Trophoblast cell (in vitro differentiated cells and primary cell): ENCODE measurements at regions not wholly inside any gene's neighbourhood (a gene's known extent, or its start where the extent isn't known, plus 50 kb on each side); places are given as distances from the start of the nearest gene placed in this dataset.

ENCODE experiments used
- DNase-seq, 2 donors: peaks; one replicate each; pipeline ENCODE4 v3.0.0-alpha.2; 2016
- H2AFZ ChIP-seq: 2 replicates; pipeline ENCODE4 v1.6.1; 2013; ENCODE audit warnings: low read length, moderate library complexity, mild to moderate bottlenecking; ENCODE audit not compliant: insufficient read depth, poor library complexity
- H2AK5ac ChIP-seq: 2 replicates; pipeline ENCODE4 v1.6.1; 2013; ENCODE audit warnings: mild to moderate bottlenecking, low read length
- H2BK120ac ChIP-seq: 2 replicates; pipeline ENCODE4 v1.6.1; 2013; ENCODE audit warnings: low read length, mild to moderate bottlenecking, moderate library complexity; ENCODE audit not compliant: insufficient read depth, poor library complexity
- H2BK12ac ChIP-seq: 2 replicates; pipeline ENCODE4 v1.6.1; 2013; ENCODE audit warnings: mild to moderate bottlenecking, low read length, moderate library complexity
- H2BK5ac ChIP-seq: 2 replicates; pipeline ENCODE4 v1.6.1; 2013; ENCODE audit warnings: low read length, low read depth, moderate library complexity, mild to moderate bottlenecking; ENCODE audit not compliant: poor library complexity
- H3K14ac ChIP-seq: 2 replicates; pipeline ENCODE4 v1.6.1; 2013; ENCODE audit warnings: mild to moderate bottlenecking, low read length
- H3K18ac ChIP-seq: 2 replicates; pipeline ENCODE4 v1.6.1; 2013; ENCODE audit warnings: mild to moderate bottlenecking, low read length
- H3K23ac ChIP-seq: 2 replicates; pipeline ENCODE4 v1.6.1; 2013; ENCODE audit warnings: low read length
- H3K27ac ChIP-seq: 2 replicates; pipeline ENCODE4 v1.5.1; 2013; ENCODE audit warnings: low read depth, mild to moderate bottlenecking, inconsistent platforms, low read length, moderate library complexity
- H3K27me3 ChIP-seq: 2 replicates; pipeline ENCODE4 v1.6.1; 2013; ENCODE audit warnings: inconsistent platforms, mild to moderate bottlenecking, low read length, moderate library complexity; ENCODE audit not compliant: insufficient read depth
- H3K36me3 ChIP-seq, 2 experiments: 1 replicate in 1 of 2; 2 replicates in 1 of 2; pipeline ENCODE4 v1.6.1; 2013; ENCODE audit warnings: low read length in 2 of 2, mild to moderate bottlenecking in 2 of 2, moderate library complexity in 1 of 2; ENCODE audit not compliant: insufficient read depth in 2 of 2, control insufficient read depth in 1 of 2
- H3K4ac ChIP-seq: 2 replicates; pipeline ENCODE4 v1.6.1; 2013; ENCODE audit warnings: low read depth, mild to moderate bottlenecking, low read length, moderate library complexity
- H3K4me1 ChIP-seq, 2 experiments: 1 replicate in 1 of 2; 2 replicates in 1 of 2; pipeline ENCODE4 v1.6.1; 2013; ENCODE audit warnings: low read length in 2 of 2, mild to moderate bottlenecking in 2 of 2, moderate library complexity in 1 of 2; ENCODE audit not compliant: insufficient read depth in 2 of 2, control insufficient read depth in 1 of 2
- H3K4me2 ChIP-seq: 2 replicates; pipeline ENCODE4 v1.6.1; 2013; ENCODE audit warnings: inconsistent platforms, mild to moderate bottlenecking, low read length, moderate library complexity
- H3K4me3 ChIP-seq: 2 replicates; pipeline ENCODE4 v1.5.1; 2013; ENCODE audit warnings: mild to moderate bottlenecking, low read depth, low read length, inconsistent platforms
- H3K79me1 ChIP-seq: one replicate; pipeline ENCODE4 v1.6.1; 2013; ENCODE audit warnings: low read length
- H3K79me2 ChIP-seq: 2 replicates; pipeline ENCODE4 v1.6.1; 2013; ENCODE audit warnings: low read length, mild to moderate bottlenecking; ENCODE audit not compliant: control insufficient read depth, insufficient read depth, poor library complexity
- H3K9ac ChIP-seq: 2 replicates; pipeline ENCODE4 v1.6.1; 2013; ENCODE audit warnings: mild to moderate bottlenecking, low read length
- H3K9me3 ChIP-seq: 2 replicates; pipeline ENCODE4 v1.6.1; 2013; ENCODE audit warnings: low read depth, mild to moderate bottlenecking, control low read depth, inconsistent platforms, low read length; ENCODE audit not compliant: insufficient read depth
- H4K12ac ChIP-seq: 2 replicates; pipeline ENCODE4 v1.6.1; 2013; ENCODE audit warnings: low read depth, mild to moderate bottlenecking, low read length, moderate library complexity
- H4K8ac ChIP-seq: 2 replicates; pipeline ENCODE4 v1.6.1; 2013; ENCODE audit warnings: low read depth, mild to moderate bottlenecking, low read length, moderate library complexity
- H4K91ac ChIP-seq: one replicate; pipeline ENCODE4 v1.6.1; 2013; ENCODE audit warnings: low read depth, mild to moderate bottlenecking, low read length, moderate library complexity
- WGBS: extraction: QIAGEN DNeasy Blood & Tissue Kit; methylation state at CpG from one replicate; pipeline ENCODE4 v1.1.7; 2013; ENCODE audit warnings: missing lambda C conversion rate; ENCODE audit not compliant: insufficient read length, insufficient coverage; ENCODE audit errors: extremely low coverage; 5-methylcytosine and 5-hydroxymethylcytosine counted together

GRCh38 chr20:40617594-40617993 lies 71.4 kb downstream of the MAFB start:
- no peaks in the 10 kb centered on the region for H3K79me1 ChIP-seq
- no peak overlapping the region for H2BK120ac ChIP-seq
- no peaks in the 10 kb centered on the region for H3K36me3 ChIP-seq
- H3K4me2 ChIP-seq: no peak overlapping the region
- no peaks in the 10 kb centered on the region for H3K9me3 ChIP-seq
- no peak overlapping the region for H2AK5ac ChIP-seq
- no peak for DNase-seq
- H3K14ac ChIP-seq: no peak overlapping the region
- no peak overlapping the region for H4K8ac ChIP-seq
- H3K79me2 ChIP-seq: no peaks in the 10 kb centered on the region
- no peak overlapping the region for H3K18ac ChIP-seq
- no peak overlapping the region for H3K23ac ChIP-seq
- WGBS: no CpG with 5 or more reads among the region's 6 CpGs
- H2BK5ac ChIP-seq: no peak overlapping the region
- no peaks in the 10 kb centered on the region for H3K27me3 ChIP-seq
- no peak overlapping the region for H3K4me3 ChIP-seq
- H4K12ac ChIP-seq: no peak overlapping the region
- no peak overlapping the region for H4K91ac ChIP-seq
- no peak overlapping the region for H3K4ac ChIP-seq
- H2AFZ ChIP-seq: no peak overlapping the region
- H3K9ac ChIP-seq: no peak overlapping the region
- no peaks in the 10 kb centered on the region for H3K4me1 ChIP-seq
- H3K27ac ChIP-seq: no peak overlapping the region
- no peak overlapping the region for H2BK12ac ChIP-seq

GRCh38 chr20:40612837-40613236 lies 76.2 kb downstream of the MAFB start:
- no peak overlapping the region for H3K4ac ChIP-seq

GRCh38 chr20:40612247-40612646 lies 76.8 kb downstream of the MAFB start:
- Histone ChIP-seq H3K23ac (no peak overlapping the region), H4K12ac (no peak overlapping the region), H3K9ac (no peak overlapping the region), H3K36me3 (no peaks in the 10 kb centered on the region), H2BK12ac (no peak overlapping the region), H3K4me3 (no peak overlapping the region), H3K4ac (no peak overlapping the region), H3K27ac (no peak overlapping the region), H2BK5ac (no peak overlapping the region), H3K4me2 (no peak overlapping the region), H2BK120ac (no peak overlapping the region), H2AFZ (no peak overlapping the region), H3K79me2 (no peaks in the 10 kb centered on the region), H2AK5ac (no peak overlapping the region), H4K91ac (no peak overlapping the region), H3K18ac (no peak overlapping the region), H4K8ac (no peak overlapping the region), H3K79me1 (no peaks in the 10 kb centered on the region), H3K27me3 (no peaks in the 10 kb centered on the region), H3K4me1 (no peaks in the 10 kb centered on the region), H3K14ac (no peak overlapping the region), H3K9me3 (no peaks in the 10 kb centered on the region)
- DNase-seq: no peak
- WGBS: no CpG with 5 or more reads among the region's 4 CpGs

More at GRCh38 chr20:40612837-40613236, 76.2 kb downstream of the MAFB start:
- Histone ChIP-seq H3K23ac (no peak overlapping the region), H2AFZ (no peak overlapping the region), H2BK120ac (no peak overlapping the region), H2BK12ac (no peak overlapping the region), H3K79me1 (no peaks in the 10 kb centered on the region), H3K27me3 (no peaks in the 10 kb centered on the region), H4K12ac (no peak overlapping the region), H2AK5ac (no peak overlapping the region), H2BK5ac (no peak overlapping the region), H4K91ac (no peak overlapping the region), H3K4me1 (no peaks in the 10 kb centered on the region), H3K79me2 (no peaks in the 10 kb centered on the region), H3K18ac (no peak overlapping the region), H3K9ac (no peak overlapping the region), H3K36me3 (no peaks in the 10 kb centered on the region), H4K8ac (no peak overlapping the region), H3K9me3 (no peaks in the 10 kb centered on the region), H3K27ac (no peak overlapping the region), H3K4me3 (no peak overlapping the region), H3K14ac (no peak overlapping the region), H3K4me2 (no peak overlapping the region)
- no peak for DNase-seq

DNA sequence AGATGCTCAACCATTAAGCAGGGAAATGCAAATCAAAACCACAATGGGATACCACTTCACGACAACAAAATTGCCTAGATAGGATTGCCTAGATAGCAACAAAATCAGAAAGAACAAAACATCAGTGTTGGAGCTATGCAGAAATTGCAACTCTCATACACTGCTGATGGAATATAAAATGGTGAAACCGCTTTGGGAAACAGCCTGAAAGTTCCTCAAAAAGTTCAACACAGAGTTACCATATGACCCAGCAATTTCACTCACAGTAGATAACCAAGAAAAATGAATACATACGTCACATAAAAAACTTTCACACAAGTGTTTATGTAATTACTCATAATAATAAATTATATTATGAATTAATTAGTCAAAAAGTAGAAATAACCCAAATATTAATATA lies 78.3 kb downstream of the MAFB start:
- Histone ChIP-seq H4K91ac (no peak overlapping the region), H3K4me3 (no peak overlapping the region), H3K36me3 (no peaks in the 10 kb centered on the region), H3K9ac (no peak overlapping the region), H2BK5ac (no peak overlapping the region), H3K4ac (no peak overlapping the region), H3K18ac (no peak overlapping the region), H3K79me2 (no peaks in the 10 kb centered on the region), H3K79me1 (no peaks in the 10 kb centered on the region), H3K4me2 (no peak overlapping the region), H3K4me1 (no peaks in the 10 kb centered on the region), H3K27ac (no peak overlapping the region), H3K27me3 (no peaks in the 10 kb centered on the region), H2AFZ (no peak overlapping the region), H4K8ac (no peak overlapping the region), H2AK5ac (no peak overlapping the region), H3K14ac (no peak overlapping the region), H2BK12ac (no peak overlapping the region), H4K12ac (no peak overlapping the region), H3K9me3 (no peaks in the 10 kb centered on the region), H3K23ac (no peak overlapping the region), H2BK120ac (no peak overlapping the region)
- WGBS: no CpG with 5 or more reads among the region's 3 CpGs
- no peak for DNase-seq
